ENCODE measurements at regions not wholly inside any gene's neighbourhood (a gene's known extent, or its start where the extent isn't known, plus 50 kb on each side); places are given as distances from the start of the nearest gene placed in this dataset.
A peak's percentile ranks its signal among the peaks of the same experiment; 100 is the strongest.

- Histone ChIP-seq H3K36me3 (ENCODE audit: control insufficient read depth in 3 of 3, insufficient read depth in 2 of 3, low read depth in 1 of 3, low read length in 3 of 3) (no peaks in the 10 kb centered on the region), H3K4me1 (ENCODE audit: control insufficient read depth in 3 of 3, insufficient read depth in 2 of 3, low read depth in 1 of 3, low read length in 2 of 3) (no peaks in the 10 kb centered on the region), H3K4me3 (ENCODE audit: low read depth in 1 of 3, low read length in 3 of 3) (no peak overlapping the region), H3K27ac (ENCODE audit: low read depth in 1 of 3, low read length in 2 of 3) (peak overlapping the region in 1 of 3 donors; percentile 49), H3K9me3 (ENCODE audit: control insufficient read depth in 2 of 2, insufficient read depth in 1 of 2, low read depth in 1 of 2, low read length in 1 of 2) (no peaks in the 10 kb centered on the region), H3K27me3 (ENCODE audit: control insufficient read depth in 3 of 3, insufficient read depth in 3 of 3, low read length in 3 of 3) (no peaks in the 10 kb centered on the region)
- no peak for FAIRE-seq
- 23 to 36% (median 31%) methylated on average over 2 of the region's 2 CpGs for WGBS, 3 donors
- peak in 1 of 2 donors; percentile 59 for DNase-seq
Observed at GRCh38 chr3:144989807-144990206, 1018.2 kb downstream of the DIPK2A start.

GRCh38 chr3:144995856-144996255 is 1024.2 kb downstream of the DIPK2A start:
- Histone ChIP-seq H3K4me1 (ENCODE audit: control insufficient read depth in 3 of 3, insufficient read depth in 2 of 3, low read depth in 1 of 3, low read length in 2 of 3) (no peaks in the 10 kb centered on the region), H3K36me3 (ENCODE audit: control insufficient read depth in 3 of 3, insufficient read depth in 2 of 3, low read depth in 1 of 3, low read length in 3 of 3) (no peaks in the 10 kb centered on the region), H3K9me3 (ENCODE audit: control insufficient read depth in 2 of 2, insufficient read depth in 1 of 2, low read depth in 1 of 2, low read length in 1 of 2) (peaks cover 0 to 6% of the 10 kb centered on the region in 2 donors), H3K27ac (ENCODE audit: low read depth in 1 of 3, low read length in 2 of 3) (no peak overlapping the region), H3K4me3 (ENCODE audit: low read depth in 1 of 3, low read length in 3 of 3) (no peak overlapping the region), H3K27me3 (ENCODE audit: control insufficient read depth in 3 of 3, insufficient read depth in 3 of 3, low read length in 3 of 3) (peaks cover 0 to 2% (median 0%) of the 10 kb centered on the region in 3 donors)
- no peak for DNase-seq
- WGBS, 3 donors = 55 to 73% (median 62%) methylated on average over 1 of the region's 1 CpG
- no peak for FAIRE-seq

GRCh38 chr3:145005427-145005826 is 1033.8 kb downstream of the DIPK2A start:
- 73 to 80% (median 77%) methylated on average over 4 of the region's 4 CpGs for WGBS, 3 donors
- H3K4me3 ChIP-seq (ENCODE audit: low read depth in 1 of 3, low read length in 3 of 3) = no peak overlapping the region
- FAIRE-seq = no peak

GRCh38 chr3:145006271-145006670 is 1034.6 kb downstream of the DIPK2A start:
- DNase-seq = no peak
- no peaks in the 10 kb centered on the region for H3K27me3 ChIP-seq (ENCODE audit: control insufficient read depth in 3 of 3, insufficient read depth in 3 of 3, low read length in 3 of 3)

More at GRCh38 chr3:145005427-145005826, 1033.8 kb downstream of the DIPK2A start:
- no peaks in the 10 kb centered on the region for H3K4me1 ChIP-seq (ENCODE audit: control insufficient read depth in 3 of 3, insufficient read depth in 2 of 3, low read depth in 1 of 3, low read length in 2 of 3)
- no peak overlapping the region for H3K27ac ChIP-seq (ENCODE audit: low read depth in 1 of 3, low read length in 2 of 3)
- no peak for DNase-seq
- no peaks in the 10 kb centered on the region for H3K36me3 ChIP-seq (ENCODE audit: control insufficient read depth in 3 of 3, insufficient read depth in 2 of 3, low read depth in 1 of 3, low read length in 3 of 3)
- peaks cover 0 to 3% (median 0%) of the 10 kb centered on the region in 3 donors for H3K27me3 ChIP-seq (ENCODE audit: control insufficient read depth in 3 of 3, insufficient read depth in 3 of 3, low read length in 3 of 3)
- peaks cover 0 to 3% of the 10 kb centered on the region in 2 donors for H3K9me3 ChIP-seq (ENCODE audit: control insufficient read depth in 2 of 2, insufficient read depth in 1 of 2, low read depth in 1 of 2, low read length in 1 of 2)

GRCh38 chr3:145013931-145014330 is 1042.3 kb downstream of the DIPK2A start:
- 69 to 77% (median 72%) methylated on average over 1 of the region's 1 CpG for WGBS, 3 donors
- H3K4me3 ChIP-seq (ENCODE audit: low read depth in 1 of 3, low read length in 3 of 3) = no peak overlapping the region
- no peak for FAIRE-seq
- no peaks in the 10 kb centered on the region for H3K27me3 ChIP-seq (ENCODE audit: control insufficient read depth in 3 of 3, insufficient read depth in 3 of 3, low read length in 3 of 3)
- no peak overlapping the region for H3K27ac ChIP-seq (ENCODE audit: low read depth in 1 of 3, low read length in 2 of 3)
- no peak for DNase-seq
- H3K36me3 ChIP-seq (ENCODE audit: control insufficient read depth in 3 of 3, insufficient read depth in 2 of 3, low read depth in 1 of 3, low read length in 3 of 3) = no peaks in the 10 kb centered on the region
- H3K9me3 ChIP-seq (ENCODE audit: control insufficient read depth in 2 of 2, insufficient read depth in 1 of 2, low read depth in 1 of 2, low read length in 1 of 2) = no peaks in the 10 kb centered on the region
- H3K4me1 ChIP-seq (ENCODE audit: control insufficient read depth in 3 of 3, insufficient read depth in 2 of 3, low read depth in 1 of 3, low read length in 2 of 3) = no peaks in the 10 kb centered on the region

More at GRCh38 chr3:145006271-145006670, 1034.6 kb downstream of the DIPK2A start:
- Histone ChIP-seq H3K27ac (ENCODE audit: low read depth in 1 of 3, low read length in 2 of 3) (no peak overlapping the region), H3K36me3 (ENCODE audit: control insufficient read depth in 3 of 3, insufficient read depth in 2 of 3, low read depth in 1 of 3, low read length in 3 of 3) (no peaks in the 10 kb centered on the region), H3K4me3 (ENCODE audit: low read depth in 1 of 3, low read length in 3 of 3) (no peak overlapping the region), H3K9me3 (ENCODE audit: control insufficient read depth in 2 of 2, insufficient read depth in 1 of 2, low read depth in 1 of 2, low read length in 1 of 2) (no peaks in the 10 kb centered on the region), H3K4me1 (ENCODE audit: control insufficient read depth in 3 of 3, insufficient read depth in 2 of 3, low read depth in 1 of 3, low read length in 2 of 3) (no peaks in the 10 kb centered on the region)
- no peak for FAIRE-seq
- 7 to 49% (median 29%) methylated on average over 3 of the region's 3 CpGs for WGBS, 3 donors

- H3K4me3 ChIP-seq (ENCODE audit: low read depth in 1 of 3, low read length in 3 of 3) = no peak overlapping the region
- no peaks in the 10 kb centered on the region for H3K36me3 ChIP-seq (ENCODE audit: control insufficient read depth in 3 of 3, insufficient read depth in 2 of 3, low read depth in 1 of 3, low read length in 3 of 3)
- H3K9me3 ChIP-seq (ENCODE audit: control insufficient read depth in 2 of 2, insufficient read depth in 1 of 2, low read depth in 1 of 2, low read length in 1 of 2) = no peaks in the 10 kb centered on the region
- H3K4me1 ChIP-seq (ENCODE audit: control insufficient read depth in 3 of 3, insufficient read depth in 2 of 3, low read depth in 1 of 3, low read length in 2 of 3) = no peaks in the 10 kb centered on the region
- WGBS, 3 donors = 44 to 70% (median 61%) methylated on average over 1 of the region's 1 CpG
- DNase-seq = no peak
- no peaks in the 10 kb centered on the region for H3K27me3 ChIP-seq (ENCODE audit: control insufficient read depth in 3 of 3, insufficient read depth in 3 of 3, low read length in 3 of 3)
- no peak for FAIRE-seq
- H3K27ac ChIP-seq (ENCODE audit: low read depth in 1 of 3, low read length in 2 of 3) = no peak overlapping the region
Observed at GRCh38 chr3:145015253-145015652, 1043.6 kb downstream of the DIPK2A start.

- no peaks in the 10 kb centered on the region for H3K27me3 ChIP-seq (ENCODE audit: control insufficient read depth in 3 of 3, insufficient read depth in 3 of 3, low read length in 3 of 3)
- no peak for DNase-seq
- WGBS, 3 donors = 44 to 74% (median 57%) methylated on average over 1 of the region's 1 CpG
- no peak for FAIRE-seq
- H3K4me3 ChIP-seq (ENCODE audit: low read depth in 1 of 3, low read length in 3 of 3) = no peak overlapping the region
- no peaks in the 10 kb centered on the region for H3K36me3 ChIP-seq (ENCODE audit: control insufficient read depth in 3 of 3, insufficient read depth in 2 of 3, low read depth in 1 of 3, low read length in 3 of 3)
- H3K4me1 ChIP-seq (ENCODE audit: control insufficient read depth in 3 of 3, insufficient read depth in 2 of 3, low read depth in 1 of 3, low read length in 2 of 3) = no peaks in the 10 kb centered on the region
- no peak overlapping the region for H3K27ac ChIP-seq (ENCODE audit: low read depth in 1 of 3, low read length in 2 of 3)
- H3K9me3 ChIP-seq (ENCODE audit: control insufficient read depth in 2 of 2, insufficient read depth in 1 of 2, low read depth in 1 of 2, low read length in 1 of 2) = no peaks in the 10 kb centered on the region
Observed at GRCh38 chr3:145017959-145018358, 1046.3 kb downstream of the DIPK2A start.

GRCh38 chr3:145022447-145022846 is 1050.8 kb downstream of the DIPK2A start:
- Histone ChIP-seq H3K4me1 (ENCODE audit: control insufficient read depth in 3 of 3, insufficient read depth in 2 of 3, low read depth in 1 of 3, low read length in 2 of 3) (no peaks in the 10 kb centered on the region), H3K9me3 (ENCODE audit: control insufficient read depth in 2 of 2, insufficient read depth in 1 of 2, low read depth in 1 of 2, low read length in 1 of 2) (peaks cover 0 to under 1% of the 10 kb centered on the region in 2 donors), H3K36me3 (ENCODE audit: control insufficient read depth in 3 of 3, insufficient read depth in 2 of 3, low read depth in 1 of 3, low read length in 3 of 3) (no peaks in the 10 kb centered on the region), H3K4me3 (ENCODE audit: low read depth in 1 of 3, low read length in 3 of 3) (no peak overlapping the region), H3K27me3 (ENCODE audit: control insufficient read depth in 3 of 3, insufficient read depth in 3 of 3, low read length in 3 of 3) (no peaks in the 10 kb centered on the region), H3K27ac (ENCODE audit: low read depth in 1 of 3, low read length in 2 of 3) (no peak overlapping the region)
- FAIRE-seq (no peak), DNase-seq (no peak)
- WGBS, 3 donors = 66 to 84% (median 82%) methylated on average over 2 of the region's 2 CpGs

GRCh38 chr3:145024700-145025099 is 1053.1 kb downstream of the DIPK2A start:
- no peaks in the 10 kb centered on the region for H3K36me3 ChIP-seq (ENCODE audit: control insufficient read depth in 3 of 3, insufficient read depth in 2 of 3, low read depth in 1 of 3, low read length in 3 of 3)
- FAIRE-seq (no peak), DNase-seq (no peak)
- H3K9me3 ChIP-seq (ENCODE audit: control insufficient read depth in 2 of 2, insufficient read depth in 1 of 2, low read depth in 1 of 2, low read length in 1 of 2) = peaks cover 0 to 4% of the 10 kb centered on the region in 2 donors
- no peaks in the 10 kb centered on the region for H3K27me3 ChIP-seq (ENCODE audit: control insufficient read depth in 3 of 3, insufficient read depth in 3 of 3, low read length in 3 of 3)
- H3K27ac ChIP-seq (ENCODE audit: low read depth in 1 of 3, low read length in 2 of 3) = no peak overlapping the region
- H3K4me1 ChIP-seq (ENCODE audit: control insufficient read depth in 3 of 3, insufficient read depth in 2 of 3, low read depth in 1 of 3, low read length in 2 of 3) = no peaks in the 10 kb centered on the region
- 32 to 60% (median 33%) methylated on average over 1 of the region's 1 CpG for WGBS, 3 donors
- H3K4me3 ChIP-seq (ENCODE audit: low read depth in 1 of 3, low read length in 3 of 3) = no peak overlapping the region

Data from small intestine (tissue), 7 donors.